NCI-H2196 treated with DMSO at 0.1 percent for 48 hours (cell line): ENCODE measurements at regions not wholly inside any gene's neighbourhood (a gene's known extent, or its start where the extent isn't known, plus 50 kb on each side); places are given as distances from the start of the nearest gene placed in this dataset.
"Not testable (repeated sequence)": the region's sequence is repeated elsewhere in the genome, so short reads cannot be mapped to it uniquely, and the experiment has no call there.

Source experiments
- DNase-seq: peaks from one replicate; lab custom pipeline; 2025; ENCODE audit not compliant: unreplicated experiment; lab: John Stamatoyannopoulos, UW

DNA sequence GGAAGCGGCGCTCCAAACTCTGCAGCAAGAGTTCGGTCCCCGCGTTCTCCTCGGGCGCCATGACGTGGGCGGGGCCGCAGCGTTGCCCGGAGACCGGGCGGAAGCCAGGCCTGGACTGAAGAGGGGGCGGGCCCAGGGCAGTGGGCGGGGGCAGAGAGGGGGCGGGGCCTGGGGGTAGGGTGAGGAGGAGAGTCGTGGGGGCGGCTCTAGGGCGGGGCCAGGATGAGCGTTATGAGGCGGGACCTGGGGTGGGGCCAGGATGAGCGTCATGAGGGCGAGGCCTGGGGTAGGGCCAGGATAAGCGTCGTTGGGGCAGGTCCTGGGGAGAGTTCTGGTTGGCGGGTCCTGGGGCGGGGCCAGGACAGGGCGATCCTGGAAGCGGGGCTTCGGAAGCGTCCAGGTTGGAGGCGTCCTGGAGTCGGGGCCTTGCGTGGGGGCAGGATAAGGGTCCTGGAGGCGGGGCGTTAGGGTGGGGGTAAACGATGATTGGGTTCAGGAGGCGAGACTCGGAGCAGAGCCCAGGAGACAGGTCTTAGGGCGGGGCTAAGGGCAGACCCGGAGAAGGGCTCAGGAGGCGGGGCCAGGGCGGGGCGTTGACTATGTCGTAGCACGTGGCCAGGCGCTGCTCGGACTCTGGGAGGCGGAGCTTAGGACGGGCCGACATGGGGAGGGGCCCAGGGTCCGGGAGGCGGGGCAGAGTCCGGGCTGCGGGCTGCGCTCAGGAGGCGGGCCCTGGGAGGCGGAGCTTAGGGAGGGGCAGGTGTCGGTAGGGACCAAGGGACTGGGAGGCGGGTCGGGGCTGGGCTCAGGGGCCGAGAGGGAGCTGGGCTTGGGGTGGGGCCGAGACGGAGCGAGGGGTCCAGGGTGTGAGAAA, 131.1 kb upstream of the ALDH3B2 start:
- peak; percentile 97 for DNase-seq

DNA sequence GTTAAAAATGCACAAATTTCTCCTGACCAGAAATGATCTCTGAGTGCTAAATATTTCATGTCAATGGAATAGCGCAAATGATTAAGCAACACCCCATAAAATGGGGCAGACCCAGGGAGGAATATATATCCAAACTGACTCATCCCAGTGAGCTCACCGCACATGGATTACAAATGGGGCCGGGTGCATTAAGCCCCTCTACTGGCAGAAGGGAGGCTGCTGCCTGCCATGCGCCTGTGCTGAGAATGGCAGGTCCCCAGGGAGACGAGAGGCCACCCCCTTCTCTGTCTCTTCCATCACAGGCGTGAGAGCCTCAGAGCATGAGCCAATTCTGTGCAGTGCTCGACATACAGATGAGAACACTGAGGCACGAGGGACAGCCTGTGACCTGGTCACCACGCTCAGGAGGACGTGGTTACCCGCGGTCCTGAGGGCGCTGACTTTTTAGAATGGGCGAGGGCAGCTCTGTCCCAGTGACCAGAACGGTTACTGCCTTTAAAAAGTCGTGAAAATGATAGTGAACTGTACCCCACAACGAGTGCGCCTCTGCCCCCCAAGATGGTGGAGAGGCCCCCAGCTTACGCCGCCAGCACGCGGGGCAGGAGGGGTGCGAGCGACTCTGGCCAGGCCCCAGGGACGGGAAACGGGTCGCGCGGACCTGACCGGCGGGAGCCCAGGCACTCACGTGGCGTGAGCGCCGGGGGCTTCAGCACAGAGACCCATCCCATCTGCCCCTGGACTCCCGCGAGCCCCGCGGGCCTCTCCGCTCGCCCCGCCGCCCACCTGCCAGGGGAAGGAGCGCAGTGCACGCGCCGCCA, 130.2 kb upstream of the ALDH3B2 start:
- DNase-seq, result not testable (repeated sequence)

DNA sequence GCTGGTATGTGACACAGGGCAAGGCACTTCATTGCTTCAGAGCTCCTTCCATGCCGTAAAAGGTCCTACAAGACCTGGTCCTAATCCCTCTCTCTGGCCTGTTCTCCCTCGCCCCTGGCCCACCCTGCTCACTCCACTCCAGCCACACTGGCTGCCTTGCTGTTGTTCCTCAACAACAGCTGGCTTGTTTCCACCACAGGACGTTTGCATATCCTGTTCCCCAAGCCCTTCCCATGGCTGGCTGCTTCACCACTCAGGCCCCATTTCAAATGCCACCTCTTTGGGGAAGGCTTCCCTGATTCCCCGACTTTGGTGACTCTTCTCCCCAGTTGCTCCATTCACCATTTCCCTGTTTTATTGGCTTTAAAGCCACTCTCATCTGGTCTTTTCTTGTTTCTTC, 129.1 kb upstream of the ALDH3B2 start:
- DNase-seq, result not testable (repeated sequence)

DNA sequence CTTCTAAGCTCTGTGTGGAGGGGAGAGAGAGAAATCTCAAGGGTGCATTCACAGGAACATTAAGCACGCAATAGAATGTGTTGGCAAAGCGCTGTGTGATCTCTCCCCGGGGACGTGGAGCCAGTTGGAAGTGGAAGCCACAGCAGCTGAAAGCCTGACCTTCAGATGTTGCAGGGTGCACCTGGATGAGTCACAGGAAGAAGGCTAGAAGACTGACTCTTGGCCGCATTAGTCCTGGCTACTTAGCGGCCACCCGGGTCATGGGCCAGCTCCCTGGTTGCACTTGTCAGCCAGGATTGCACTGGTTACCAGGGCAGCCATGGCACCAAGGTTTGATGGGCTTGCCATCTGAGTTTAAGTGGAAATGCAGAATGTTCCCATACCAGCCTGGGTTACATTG, 128.6 kb upstream of the ALDH3B2 start:
- DNase-seq, result not testable (repeated sequence)

DNA sequence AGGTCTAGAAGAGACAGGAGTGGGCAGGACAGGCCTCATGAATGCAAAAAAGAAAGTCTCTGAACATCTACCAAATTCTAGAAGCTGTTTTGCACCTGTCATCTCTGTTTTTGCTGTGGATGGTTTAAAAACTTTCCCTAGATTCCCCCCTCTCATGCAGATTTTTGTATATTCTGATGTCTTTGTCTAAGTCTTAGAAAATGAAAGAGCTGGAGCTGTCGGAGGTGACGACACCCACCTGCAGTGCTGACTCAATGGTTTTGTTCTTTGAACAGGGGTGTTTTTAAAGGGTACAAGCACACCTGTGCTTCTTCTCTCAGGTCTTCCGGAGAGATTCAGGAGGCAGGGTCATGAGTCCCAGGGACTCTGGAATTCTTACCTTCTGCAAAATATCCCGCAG, 128.2 kb upstream of the ALDH3B2 start:
- DNase-seq, result not testable (repeated sequence)

DNA sequence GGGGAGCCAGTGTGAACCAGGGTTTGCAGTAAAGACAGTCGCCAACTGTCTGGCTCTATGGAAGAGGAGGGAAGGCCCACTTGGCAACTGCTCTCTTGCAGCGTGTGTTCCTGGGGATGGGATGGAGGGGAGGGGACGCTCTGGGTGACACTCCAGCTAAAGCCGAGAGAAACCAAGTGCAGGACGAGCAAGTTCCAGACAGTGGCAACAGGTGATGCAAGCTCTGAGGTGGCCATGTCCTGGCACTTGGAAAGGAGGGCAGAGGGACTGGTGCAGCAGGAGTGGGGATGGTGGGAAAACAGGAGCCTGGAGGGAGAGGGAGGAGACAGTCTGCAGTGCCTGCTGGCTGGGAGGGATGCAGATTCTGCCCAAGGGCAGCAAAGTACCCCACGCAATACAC, 127.0 kb upstream of the ALDH3B2 start:
- DNase-seq, result not testable (repeated sequence)

DNA sequence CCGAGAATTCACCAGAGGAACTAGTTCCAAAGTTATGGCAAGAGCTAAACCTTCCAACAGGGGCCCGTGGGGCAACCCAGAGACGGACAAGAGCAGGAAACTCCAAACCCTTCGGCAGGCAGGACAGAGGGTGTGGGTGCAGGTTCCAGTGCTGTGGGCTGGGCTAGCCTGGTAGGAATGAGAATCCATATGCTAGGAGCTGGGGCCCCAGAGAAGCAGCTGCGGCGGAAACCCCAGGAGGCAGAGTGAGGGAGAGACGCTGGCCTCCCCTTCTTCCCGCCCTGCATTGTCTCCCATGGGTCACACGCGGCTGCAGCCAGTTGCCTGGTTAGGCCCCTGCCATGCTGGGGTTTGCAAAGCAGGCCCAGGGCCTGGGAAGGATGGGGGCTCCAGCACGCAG, 126.2 kb upstream of the ALDH3B2 start:
- not testable (repeated sequence) for DNase-seq

DNA sequence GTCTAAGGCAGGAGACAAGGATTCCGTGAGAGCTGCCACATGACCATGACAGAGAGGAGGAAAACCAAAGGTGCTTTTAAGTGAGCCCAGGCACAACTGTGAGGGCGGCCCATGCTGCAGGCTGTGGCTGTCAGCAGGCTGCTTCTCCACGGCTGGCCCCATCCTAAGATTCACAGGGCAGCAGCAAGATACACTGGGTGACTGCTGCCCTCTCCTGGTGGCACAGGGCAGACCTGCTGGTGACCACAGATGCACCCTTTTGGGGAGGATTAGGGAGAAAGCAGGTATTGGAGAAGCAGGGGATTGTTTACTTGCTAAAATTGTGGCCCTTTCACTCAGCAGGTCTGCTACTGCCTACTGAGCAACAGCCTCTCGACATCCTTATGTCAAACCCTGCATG, 125.4 kb upstream of the ALDH3B2 start:
- DNase-seq, result not testable (repeated sequence)

DNA sequence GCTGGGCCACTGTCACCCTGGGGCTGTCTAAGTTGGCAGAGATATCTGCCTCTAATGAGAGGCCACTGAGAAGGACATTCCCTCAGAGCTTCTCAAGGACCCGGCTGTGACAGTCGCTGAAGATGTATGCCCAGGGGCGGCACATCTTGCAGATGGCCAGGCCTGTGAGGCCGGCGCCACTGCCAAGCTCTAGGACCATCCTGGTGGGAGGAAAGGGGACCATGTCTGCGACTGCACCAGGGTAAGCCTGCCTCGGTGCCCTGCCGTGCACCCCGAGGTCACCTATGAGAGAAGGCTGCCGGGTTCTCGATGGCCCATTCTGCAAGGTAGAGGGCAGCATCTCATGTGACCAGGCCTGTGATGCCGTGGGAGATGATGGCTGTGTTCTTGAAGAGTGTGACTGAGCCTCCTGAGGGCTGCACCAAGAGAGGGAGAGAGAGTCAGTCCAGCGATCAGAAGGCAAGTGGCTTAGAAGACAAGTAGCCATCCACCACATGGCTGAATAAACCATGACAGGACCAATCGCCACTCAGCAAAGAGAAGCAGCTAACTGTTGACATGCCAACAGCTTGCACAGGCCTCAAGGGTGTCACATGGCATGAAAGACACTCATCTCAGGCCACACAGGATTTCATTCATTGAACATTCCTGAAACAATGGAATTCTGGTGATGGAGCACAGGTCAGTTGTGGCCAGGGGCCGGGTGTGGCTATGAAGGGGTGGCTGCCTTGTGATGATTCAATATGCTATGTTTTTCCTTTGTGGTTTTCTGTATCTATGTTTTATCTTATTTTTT, 123.5 kb upstream of the ALDH3B2 start:
- DNase-seq, result not testable (repeated sequence)

DNA sequence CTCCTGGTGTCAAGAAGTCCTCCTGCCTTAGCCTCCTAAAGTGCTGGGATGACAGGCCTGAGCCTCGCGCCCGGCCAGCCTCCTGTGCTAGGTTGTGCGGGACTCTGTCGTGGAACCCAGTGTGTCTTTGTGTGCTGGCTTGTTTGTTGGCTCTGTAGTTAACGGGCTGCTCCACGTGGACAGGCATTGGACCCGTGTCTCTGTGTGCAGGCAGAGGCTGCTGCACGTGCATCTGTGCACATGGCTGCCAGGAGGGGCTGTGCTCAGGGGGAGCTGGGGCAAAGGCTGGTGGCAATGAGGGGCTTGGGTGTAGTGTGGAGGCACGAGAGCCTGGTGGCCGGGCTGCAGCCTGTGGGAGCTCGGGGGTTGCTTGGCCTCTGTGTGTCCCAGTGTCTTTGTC, 121.3 kb upstream of the ALDH3B2 start:
- no peak for DNase-seq

DNA sequence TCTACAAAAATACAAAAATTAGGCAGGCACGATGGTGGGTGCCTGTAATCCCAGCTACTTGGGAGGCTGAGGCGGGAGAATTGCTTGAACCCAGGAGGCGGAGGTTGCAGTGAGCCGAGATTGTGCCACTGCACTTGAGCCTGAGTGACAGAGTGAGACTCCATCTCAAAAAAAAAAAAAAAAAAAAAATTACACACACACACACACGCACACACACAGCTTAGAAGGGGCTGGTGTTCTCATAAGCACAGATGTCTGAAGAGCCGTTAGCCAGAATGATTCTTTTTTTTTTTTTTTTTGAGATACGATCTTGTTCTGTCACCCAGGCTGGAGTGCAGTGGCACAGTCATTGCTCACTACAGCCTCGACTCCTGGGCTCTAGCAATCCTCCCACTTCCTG, 119.3 kb upstream of the ALDH3B2 start:
- DNase-seq, result not testable (repeated sequence)

DNA sequence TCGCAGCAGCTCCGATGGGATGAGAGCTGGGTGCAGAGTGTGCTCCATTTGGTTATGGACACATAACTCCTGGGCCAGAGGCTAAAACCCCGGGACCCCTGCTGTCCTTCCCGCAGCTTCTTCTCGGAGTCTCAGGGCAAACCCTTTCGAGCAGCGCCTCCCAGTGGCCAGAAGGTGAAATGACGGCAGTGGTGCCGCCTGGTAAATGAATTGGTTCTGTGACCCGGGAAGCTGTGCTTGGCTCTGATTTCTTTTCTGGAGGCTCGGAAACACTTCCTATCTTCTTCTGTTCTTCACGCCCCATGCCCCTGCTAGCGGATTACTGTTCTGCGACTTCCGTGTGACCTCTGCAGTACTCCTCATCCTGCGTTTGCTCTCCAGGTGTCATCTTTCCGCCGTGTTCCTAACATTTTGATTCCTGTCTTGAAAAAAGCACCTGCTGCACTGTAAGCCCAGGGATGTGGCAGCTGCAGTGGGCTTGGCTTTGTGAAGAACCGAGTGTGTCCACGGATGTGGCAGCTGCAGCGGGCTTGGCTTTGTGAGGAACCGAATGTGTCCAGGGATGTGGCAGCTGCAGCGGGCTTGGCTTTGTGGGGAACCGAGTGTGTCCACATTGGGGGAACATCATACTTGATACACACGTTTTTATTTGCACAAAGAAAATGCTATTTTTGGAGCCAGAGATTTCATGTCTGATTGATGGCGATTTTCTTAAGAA, 118.0 kb upstream of the ALDH3B2 start:
- peak; percentile 19 for DNase-seq

DNA sequence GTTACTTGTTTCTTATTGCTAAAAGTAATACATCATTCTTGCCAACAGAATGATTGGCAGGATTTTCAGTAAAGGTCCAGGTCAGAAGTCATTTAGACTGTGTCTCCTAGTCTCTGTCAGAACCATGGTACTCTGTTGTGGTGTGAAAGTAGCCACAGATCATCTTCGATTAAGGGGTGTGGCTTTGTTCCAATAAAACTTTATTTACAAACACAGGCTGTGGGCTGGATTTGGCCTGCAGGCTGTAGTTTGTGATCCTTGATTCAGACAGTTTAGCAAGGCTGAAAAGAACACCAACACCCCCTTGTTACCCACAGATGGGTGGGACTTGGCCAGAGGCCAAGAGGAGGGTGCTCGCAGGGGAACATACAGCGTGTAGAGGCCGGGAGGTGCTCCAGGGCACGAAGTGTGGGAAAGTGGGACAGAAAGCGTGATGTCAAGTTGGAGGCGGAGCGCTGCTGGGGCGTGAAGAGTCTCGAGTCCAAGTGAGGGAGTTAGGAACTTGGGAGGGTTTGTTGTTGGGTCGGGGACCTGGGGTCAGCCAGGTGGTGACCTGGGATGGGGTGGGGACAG, 117.3 kb upstream of the ALDH3B2 start:
- DNase-seq, result not testable (repeated sequence)

DNA sequence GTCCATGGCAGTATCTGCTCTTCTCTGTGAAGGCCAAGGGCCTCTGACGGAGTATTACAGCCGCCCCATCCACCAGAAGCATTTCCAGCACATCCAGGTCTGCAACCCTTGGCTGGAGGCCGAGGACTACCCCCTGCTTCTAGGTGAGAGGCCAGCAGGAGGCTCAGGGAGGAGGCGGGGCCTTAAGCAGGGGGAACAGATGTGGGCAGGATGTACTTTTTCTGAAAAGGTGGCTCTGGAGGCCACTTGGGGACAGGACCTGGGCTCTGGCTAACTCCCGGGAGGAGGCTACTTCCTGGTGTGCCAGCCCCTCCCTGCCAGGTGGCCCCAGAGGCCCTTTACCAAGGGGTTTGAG, 113.9 kb upstream of the ALDH3B2 start:
- DNase-seq, result not testable (repeated sequence)

DNA sequence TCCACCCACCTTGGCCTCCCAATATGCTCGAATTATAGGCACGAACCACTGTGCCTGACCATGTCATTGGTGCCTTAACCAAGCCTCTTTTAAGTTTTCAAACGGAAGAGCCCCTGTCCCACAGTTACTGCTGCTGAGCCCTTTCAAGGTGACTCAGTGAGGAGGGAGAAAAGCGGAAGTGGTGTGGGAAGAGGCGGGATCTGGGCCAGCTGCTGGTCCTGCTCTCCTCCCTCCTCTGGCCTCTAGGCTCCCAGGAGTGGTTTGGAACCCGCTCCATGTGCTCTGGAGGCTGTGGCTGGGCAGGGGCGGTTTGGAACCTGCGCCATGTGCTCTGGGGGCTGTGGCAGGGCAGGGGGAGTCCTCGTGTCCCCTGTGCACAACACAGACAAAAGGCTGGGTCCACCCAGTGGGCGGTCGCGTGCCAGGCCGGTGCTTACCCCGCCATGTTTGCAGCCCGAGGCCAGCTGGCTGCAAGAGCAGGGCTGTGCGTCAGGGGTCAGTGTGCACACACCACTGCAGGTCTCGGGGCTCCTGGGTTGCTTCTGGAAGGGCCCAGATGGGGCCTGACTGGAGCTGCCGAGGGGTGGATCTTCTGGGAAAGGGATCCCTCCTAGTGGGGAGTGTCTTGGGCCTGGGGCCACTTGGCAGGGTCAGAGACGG, 113.4 kb upstream of the ALDH3B2 start:
- DNase-seq, result not testable (repeated sequence)

DNA sequence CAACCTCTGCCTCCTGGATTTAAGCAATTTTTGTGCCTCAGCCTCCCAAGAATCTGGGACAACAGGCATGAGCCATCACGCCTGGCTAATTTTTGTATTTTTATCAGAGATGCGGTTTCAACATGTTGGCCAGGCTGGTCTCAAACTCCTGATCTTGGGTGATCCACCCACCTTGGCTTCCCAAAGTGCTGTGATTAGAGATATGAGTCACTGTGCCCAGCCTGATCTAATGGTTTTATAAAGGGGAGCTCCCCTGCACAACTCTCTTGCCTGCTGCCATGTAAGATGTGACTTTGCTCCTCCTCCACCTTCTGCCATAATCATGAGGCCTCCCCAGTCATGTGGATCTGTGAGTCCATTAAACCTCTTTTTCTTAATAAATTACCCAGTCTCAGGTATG, 107.5 kb upstream of the ALDH3B2 start:
- not testable (repeated sequence) for DNase-seq

DNA sequence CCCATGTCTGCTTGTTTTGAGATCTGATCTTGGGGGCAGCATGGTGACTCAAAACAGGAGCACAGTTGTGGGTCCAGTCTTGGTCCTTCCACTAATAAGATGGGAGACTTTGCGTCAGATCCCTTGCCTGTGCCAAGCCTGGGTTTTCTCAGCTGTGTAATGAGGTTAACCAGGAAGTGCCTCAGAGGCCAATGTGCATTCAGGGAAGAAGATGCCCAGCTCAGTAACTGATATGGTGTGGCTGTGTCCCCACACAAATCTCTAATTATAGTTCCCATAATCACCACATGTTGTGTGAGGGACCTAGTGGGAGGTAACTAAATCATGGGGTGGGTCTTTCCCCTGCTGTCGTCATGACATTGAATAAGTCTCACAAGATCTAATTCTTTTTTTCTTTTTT, 107.1 kb upstream of the ALDH3B2 start:
- DNase-seq, result not testable (repeated sequence)

DNA sequence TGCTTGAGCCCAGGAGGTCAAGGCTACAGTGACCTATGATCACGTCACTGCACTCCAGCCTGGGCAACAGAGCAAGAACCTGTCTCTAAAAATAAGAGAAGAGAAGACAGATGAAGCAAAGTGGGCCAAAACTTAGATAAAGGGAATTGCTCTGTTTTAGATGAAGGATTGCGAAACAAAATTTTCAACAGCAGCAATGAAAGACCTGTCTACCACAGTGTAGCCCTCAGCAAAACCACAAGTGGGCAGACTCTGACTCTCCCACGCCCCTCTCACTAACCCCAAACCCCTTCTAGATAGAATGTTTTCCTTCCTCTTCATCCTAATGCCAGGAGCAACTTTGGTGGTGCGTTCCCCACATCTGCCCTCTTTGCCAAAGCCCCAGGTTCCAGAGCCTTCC, 105.6 kb upstream of the ALDH3B2 start:
- no peak for DNase-seq

DNA sequence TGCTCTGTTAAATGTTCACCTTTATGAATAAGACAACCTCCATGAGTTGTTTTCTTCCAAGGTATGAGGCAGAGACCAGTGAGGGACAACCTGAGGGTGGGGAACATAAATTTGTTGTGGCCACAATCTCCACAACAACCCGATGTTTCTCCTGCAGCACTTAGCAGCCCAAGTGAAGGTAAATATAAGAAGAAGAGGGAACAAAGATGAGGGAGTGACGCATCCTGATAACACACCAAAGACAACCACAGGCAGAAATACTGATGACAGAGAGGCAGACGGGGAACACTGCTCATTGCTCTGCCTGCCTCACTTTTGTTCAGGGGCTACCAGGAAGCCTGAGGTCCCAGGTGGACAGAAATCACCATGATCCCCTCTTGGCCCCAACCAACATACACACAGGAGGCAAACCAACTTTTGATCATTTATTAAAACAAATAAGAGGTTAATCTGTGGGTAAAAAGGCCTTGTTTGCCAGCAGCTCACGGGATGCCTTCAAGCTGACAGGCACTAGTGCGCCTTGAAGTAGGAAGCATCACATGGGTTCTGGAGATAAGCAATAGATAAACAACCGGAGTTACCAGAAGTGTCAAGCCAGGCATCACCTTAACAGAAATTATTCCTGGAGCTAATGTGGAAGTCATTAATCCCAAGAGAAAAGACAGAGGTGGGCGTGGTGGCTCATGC, 104.9 kb upstream of the ALDH3B2 start:
- DNase-seq, result not testable (repeated sequence)
